MM.1S (cell line): ENCODE measurements at regions not wholly inside any gene's neighbourhood (a gene's known extent, or its start where the extent isn't known, plus 50 kb on each side); places are given as distances from the start of the nearest gene placed in this dataset.

Experiments
- DNase-seq: peaks from one replicate; pipeline ENCODE4 v3.0.0-alpha.2; 2015
- H2AFZ ChIP-seq: fragments of 300-600 bp; sonication (generic); 2 replicates; pipeline ENCODE4 v1.6.0; 2016; ENCODE audit warnings: antibody characterized with exemption, low read length
- H3F3A ChIP-seq: fragments of 300-600 bp; sonication (generic); 2 replicates; pipeline ENCODE4 v1.6.1; 2016; ENCODE audit warnings: mild to moderate bottlenecking, antibody characterized with exemption, low read length, moderate library complexity, mixed read lengths; ENCODE audit not compliant: insufficient read depth
- H3K27ac ChIP-seq: fragments of 300-600 bp; sonication (generic); 2 replicates; pipeline ENCODE4 v1.5.1; 2016; ENCODE audit warnings: mild to moderate bottlenecking, low read length
- H3K27me3 ChIP-seq: fragments of 300-600 bp; sonication (generic); replicated peaks from 2 replicates; pipeline ENCODE4 v1.6.0; 2016; ENCODE audit warnings: low read length; ENCODE audit not compliant: insufficient read depth
- H3K36me3 ChIP-seq: fragments of 300-600 bp; sonication (generic); replicated peaks from 2 replicates; pipeline ENCODE4 v1.6.1; 2016; ENCODE audit warnings: mild to moderate bottlenecking, low read length, mixed read lengths; ENCODE audit not compliant: insufficient read depth
- H3K4me1 ChIP-seq: fragments of 300-600 bp; sonication (generic); 2 replicates; pipeline ENCODE4 v1.6.1; 2016; ENCODE audit warnings: low read length, mixed read lengths
- H3K4me2 ChIP-seq: fragments of 300-600 bp; sonication (generic); 2 replicates; pipeline ENCODE4 v1.6.0; 2016; ENCODE audit warnings: low read depth, low read length
- H3K4me3 ChIP-seq: fragments of 300-600 bp; sonication (generic); 2 replicates; pipeline ENCODE4 v1.5.1; 2016; ENCODE audit warnings: low read length, mixed read lengths
- H3K79me2 ChIP-seq: fragments of 300-600 bp; sonication (generic); 2 replicates; pipeline ENCODE4 v1.6.1; 2016; ENCODE audit warnings: mixed run types, low read length, mixed read lengths
- H3K9ac ChIP-seq: fragments of 300-600 bp; sonication (generic); 2 replicates; pipeline ENCODE4 v1.6.1; 2016; ENCODE audit warnings: low read length, mixed read lengths
- H3K9me2 ChIP-seq: fragments of 300-600 bp; sonication (generic); replicated peaks from 2 replicates; pipeline ENCODE4 v1.6.1; 2016; ENCODE audit warnings: mild to moderate bottlenecking, low read length, mixed read lengths; ENCODE audit not compliant: insufficient read depth
- H3K9me3 ChIP-seq: fragments of 300-600 bp; sonication (generic); replicated peaks from 2 replicates; pipeline ENCODE4 v1.6.1; 2016; ENCODE audit warnings: mild to moderate bottlenecking, low read length, mixed read lengths; ENCODE audit not compliant: insufficient read depth
- H4K20me1 ChIP-seq: fragments of 300-600 bp; sonication (generic); 2 replicates; pipeline ENCODE4 v1.6.1; 2016; ENCODE audit warnings: mild to moderate bottlenecking, low read length, moderate library complexity, mixed read lengths; ENCODE audit not compliant: insufficient read depth
- EZH2 ChIP-seq: fragments of 300-600 bp; sonication (generic); optimal IDR thresholded peaks from 2 replicates; pipeline ENCODE3; 2017; ENCODE audit warnings: low read depth, mild to moderate bottlenecking, antibody characterized with exemption, low read length, mixed read lengths
- EZH2phosphoT487 ChIP-seq: fragments of 300-600 bp; sonication (generic); IDR thresholded peaks from 2 replicates; pipeline ENCODE4 v1.6.1; 2018; ENCODE audit warnings: antibody characterized with exemption, low read length
- TF ChIP-seq, protein P1 (sequence below): fragments of 300-600 bp; sonication (generic); IDR thresholded peaks from 2 replicates; pipeline ENCODE4 v1.5.1; 2016; ENCODE audit warnings: antibody characterized with exemption, low read length, mixed read lengths

DNA sequence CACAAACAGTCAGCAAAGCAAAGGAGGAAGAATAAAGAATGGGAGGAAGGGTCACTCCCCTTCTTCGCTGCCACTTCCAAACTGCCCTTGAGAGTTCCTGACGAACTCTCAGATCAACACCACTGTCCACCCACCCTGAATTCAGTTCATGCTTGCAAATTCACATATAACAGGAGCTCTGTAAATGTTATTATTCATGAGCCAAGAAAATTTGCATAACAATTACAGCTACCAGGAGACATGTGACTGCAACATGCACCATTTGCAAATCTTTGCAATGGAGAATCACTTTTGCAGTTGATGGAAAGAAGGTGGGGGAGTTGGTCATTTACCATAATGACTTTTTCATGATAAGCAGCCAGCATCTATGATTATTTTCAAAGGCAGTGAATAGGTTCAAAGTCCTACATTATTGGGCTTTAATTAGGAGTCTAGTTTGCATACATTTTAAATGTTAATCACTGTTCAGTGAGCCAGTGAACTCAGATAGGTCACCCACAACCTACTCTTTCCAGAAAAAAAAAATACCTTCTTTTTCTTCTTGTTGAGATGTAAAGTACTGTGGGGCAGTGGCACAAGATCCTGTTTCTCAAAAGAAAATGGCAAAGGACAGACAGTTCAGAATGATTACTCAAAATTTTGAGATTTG, 149.7 kb downstream of the CAAP1 start:
- Histone ChIP-seq H3K9me2 (no peaks in the 10 kb centered on the region), H3K4me1 (peaks cover 12% of the 10 kb centered on the region), H3K4me2 (no peak overlapping the region), H3K4me3 (no peak overlapping the region), H3K27ac (no peak overlapping the region), H4K20me1 (no peaks in the 10 kb centered on the region), H3K9me3 (no peaks in the 10 kb centered on the region), H3F3A (peaks cover 10% of the 10 kb centered on the region), H3K36me3 (no peaks in the 10 kb centered on the region), H3K27me3 (no peaks in the 10 kb centered on the region), H2AFZ (no peak overlapping the region), H3K79me2 (no peaks in the 10 kb centered on the region), H3K9ac (no peak overlapping the region)
- DNase-seq = no peak
- no peak for TF ChIP-seq EZH2phosphoT487
- TF ChIP-seq, protein P1, sequence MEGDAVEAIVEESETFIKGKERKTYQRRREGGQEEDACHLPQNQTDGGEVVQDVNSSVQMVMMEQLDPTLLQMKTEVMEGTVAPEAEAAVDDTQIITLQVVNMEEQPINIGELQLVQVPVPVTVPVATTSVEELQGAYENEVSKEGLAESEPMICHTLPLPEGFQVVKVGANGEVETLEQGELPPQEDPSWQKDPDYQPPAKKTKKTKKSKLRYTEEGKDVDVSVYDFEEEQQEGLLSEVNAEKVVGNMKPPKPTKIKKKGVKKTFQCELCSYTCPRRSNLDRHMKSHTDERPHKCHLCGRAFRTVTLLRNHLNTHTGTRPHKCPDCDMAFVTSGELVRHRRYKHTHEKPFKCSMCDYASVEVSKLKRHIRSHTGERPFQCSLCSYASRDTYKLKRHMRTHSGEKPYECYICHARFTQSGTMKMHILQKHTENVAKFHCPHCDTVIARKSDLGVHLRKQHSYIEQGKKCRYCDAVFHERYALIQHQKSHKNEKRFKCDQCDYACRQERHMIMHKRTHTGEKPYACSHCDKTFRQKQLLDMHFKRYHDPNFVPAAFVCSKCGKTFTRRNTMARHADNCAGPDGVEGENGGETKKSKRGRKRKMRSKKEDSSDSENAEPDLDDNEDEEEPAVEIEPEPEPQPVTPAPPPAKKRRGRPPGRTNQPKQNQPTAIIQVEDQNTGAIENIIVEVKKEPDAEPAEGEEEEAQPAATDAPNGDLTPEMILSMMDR = no peak
- TF ChIP-seq EZH2 = no peak

- H3F3A ChIP-seq = no peaks in the 10 kb centered on the region
- no peaks in the 10 kb centered on the region for H4K20me1 ChIP-seq
- H3K36me3 ChIP-seq = no peaks in the 10 kb centered on the region
- TF ChIP-seq, protein P1 = no peak
- TF ChIP-seq EZH2phosphoT487 (no peak), EZH2 (no peak)
- H3K79me2 ChIP-seq = no peaks in the 10 kb centered on the region
- H3K27ac ChIP-seq = no peak overlapping the region
- H3K4me3 ChIP-seq = no peak overlapping the region
- no peak overlapping the region for H3K9ac ChIP-seq
- no peaks in the 10 kb centered on the region for H3K9me2 ChIP-seq
- H3K27me3 ChIP-seq = no peaks in the 10 kb centered on the region
- H3K9me3 ChIP-seq = no peaks in the 10 kb centered on the region
- DNase-seq = no peak
- H3K4me1 ChIP-seq = no peaks in the 10 kb centered on the region
- H3K4me2 ChIP-seq = no peak overlapping the region
- H2AFZ ChIP-seq = no peak overlapping the region
These were observed 157.4 kb downstream of the CAAP1 start for GRCh38 chr9:26735160-26735559.

DNA sequence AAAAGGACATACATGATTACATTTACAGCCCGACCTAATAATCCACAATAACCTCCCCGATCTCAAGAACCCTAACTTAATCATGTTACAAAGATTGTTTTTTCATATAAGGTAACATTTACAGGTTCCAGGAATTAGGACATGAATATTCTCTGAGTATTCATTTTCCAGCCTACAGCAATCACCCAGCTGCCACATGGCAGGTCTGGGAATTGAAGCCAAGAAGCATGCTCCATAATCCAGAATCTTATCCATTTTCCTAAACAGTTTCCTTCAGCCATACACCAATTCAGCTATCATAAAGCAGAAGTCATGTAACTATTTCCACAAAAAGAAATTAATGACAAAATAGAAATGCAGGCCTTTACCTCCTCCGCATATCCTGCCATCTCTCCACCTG, 163.4 kb downstream of the CAAP1 start:
- Histone ChIP-seq H3K27ac (no peak overlapping the region), H3K79me2 (no peaks in the 10 kb centered on the region), H4K20me1 (no peaks in the 10 kb centered on the region), H3K36me3 (no peaks in the 10 kb centered on the region), H3K9me3 (no peaks in the 10 kb centered on the region), H3K27me3 (no peaks in the 10 kb centered on the region), H3K9ac (no peak overlapping the region), H3K4me3 (no peak overlapping the region), H3K4me1 (0 out of 2 replicates have a peak, but pooled peaks cover 3% of the 10 kb centered on the region), H3F3A (no peaks in the 10 kb centered on the region), H2AFZ (no peak overlapping the region), H3K9me2 (no peaks in the 10 kb centered on the region), H3K4me2 (no peak overlapping the region)
- no peak for DNase-seq
- TF ChIP-seq EZH2 = no peak
- no peak for TF ChIP-seq EZH2phosphoT487
- TF ChIP-seq, protein P1 = no peak
